Activated T-helper 1 cell treated with anti-CD3 and anti-CD28 coated beads, Interleukin-12 subunit alpha, Interleukin-12 subunit beta, Interleukin-2, Interleukin-4 antibody, amounts not matched to agents 30 ng/mL and 10 ng/mL and 1 ng/mL, durations not matched to agents 14 hours and 24 hours and 36 hours (primary cell): ENCODE measurements at regions not wholly inside any gene's neighbourhood (a gene's known extent, or its start where the extent isn't known, plus 50 kb on each side); places are given as distances from the start of the nearest gene placed in this dataset.

Experiments
- DNase-seq: peaks from one replicate; pipeline ENCODE4 v3.0.0; 2021; ENCODE audit warnings: low spot score
- H3K27ac Mint-ChIP-seq: one replicate; pipeline ENCODE4 v1.8.0; 2021; ENCODE audit warnings: mild to moderate bottlenecking, mixed read lengths
- H3K27me3 Mint-ChIP-seq: one replicate; pipeline ENCODE4 v1.8.0; 2022; ENCODE audit warnings: mild to moderate bottlenecking, moderate library complexity, mixed read lengths; ENCODE audit not compliant: insufficient read depth
- H3K36me3 Mint-ChIP-seq: one replicate; pipeline ENCODE4 v1.8.0; 2021; ENCODE audit warnings: low read depth, mixed read lengths
- H3K4me1 Mint-ChIP-seq: one replicate; pipeline ENCODE4 v1.8.0; 2021; ENCODE audit warnings: low read depth, mixed read lengths
- H3K4me3 Mint-ChIP-seq: one replicate; pipeline ENCODE4 v1.8.0; 2021; ENCODE audit warnings: mild to moderate bottlenecking, moderate library complexity, mixed read lengths
- H3K9me3 Mint-ChIP-seq: one replicate; pipeline ENCODE4 v1.8.0; 2021; ENCODE audit warnings: mixed read lengths
- intact Hi-C: fragments of 100-400 bp; cut with micrococcal nuclease; formaldehyde crosslinking; loops from one replicate; pipeline ENCODE4 v1.15.1; 2024

- no peaks in the 10 kb centered on the region for H3K27me3 Mint-ChIP-seq
- DNase-seq: no peak
- H3K27ac Mint-ChIP-seq: no peak overlapping the region
- H3K4me1 Mint-ChIP-seq: peaks cover 10% of the 10 kb centered on the region
- H3K9me3 Mint-ChIP-seq: no peaks in the 10 kb centered on the region
- intact Hi-C loops: no loop called here
- H3K36me3 Mint-ChIP-seq: no peaks in the 10 kb centered on the region
- H3K4me3 Mint-ChIP-seq: no peak overlapping the region
Observed at GRCh38 chr3:152695840-152696239, 139.1 kb upstream of the P2RY1 start.

GRCh38 chr3:152696962-152697361 is 138.0 kb upstream of the P2RY1 start:
- no peak overlapping the region for H3K27ac Mint-ChIP-seq
- intact Hi-C loops: no loop called here
- no peaks in the 10 kb centered on the region for H3K9me3 Mint-ChIP-seq
- DNase-seq: no peak
- no peak overlapping the region for H3K4me3 Mint-ChIP-seq
- peaks cover 10% of the 10 kb centered on the region for H3K4me1 Mint-ChIP-seq
- no peaks in the 10 kb centered on the region for H3K27me3 Mint-ChIP-seq
- no peaks in the 10 kb centered on the region for H3K36me3 Mint-ChIP-seq

GRCh38 chr3:152703245-152703890 is 131.6 kb upstream of the P2RY1 start:
- Mint-ChIP-seq H3K36me3 (no peaks in the 10 kb centered on the region), H3K27ac (no peak overlapping the region), H3K4me3 (no peak overlapping the region), H3K9me3 (no peaks in the 10 kb centered on the region), H3K4me1 (no peaks in the 10 kb centered on the region), H3K27me3 (peaks cover 3% of the 10 kb centered on the region)
- no peak for DNase-seq
- intact Hi-C loops: no loop called here

GRCh38 chr3:152706991-152707713 is 127.8 kb upstream of the P2RY1 start:
- no peaks in the 10 kb centered on the region for H3K4me1 Mint-ChIP-seq
- DNase-seq: no peak
- no peaks in the 10 kb centered on the region for H3K36me3 Mint-ChIP-seq
- no peak overlapping the region for H3K4me3 Mint-ChIP-seq
- no peak overlapping the region for H3K27ac Mint-ChIP-seq
- H3K9me3 Mint-ChIP-seq: no peaks in the 10 kb centered on the region
- intact Hi-C loops: no loop called here
- peaks cover 3% of the 10 kb centered on the region for H3K27me3 Mint-ChIP-seq

- intact Hi-C loops: no loop called here
- Mint-ChIP-seq H3K9me3 (no peaks in the 10 kb centered on the region), H3K36me3 (no peaks in the 10 kb centered on the region), H3K27ac (no peak overlapping the region), H3K27me3 (peaks cover 3% of the 10 kb centered on the region), H3K4me3 (no peak overlapping the region), H3K4me1 (no peaks in the 10 kb centered on the region)
- no peak for DNase-seq
Observed at GRCh38 chr3:152709659-152710058, 125.3 kb upstream of the P2RY1 start.

- Mint-ChIP-seq H3K36me3 (no peaks in the 10 kb centered on the region), H3K4me3 (no peak overlapping the region), H3K9me3 (no peaks in the 10 kb centered on the region), H3K27ac (no peak overlapping the region), H3K4me1 (no peaks in the 10 kb centered on the region), H3K27me3 (peaks cover 2% of the 10 kb centered on the region)
- intact Hi-C loops: no loop called here
- DNase-seq: no peak
Observed at GRCh38 chr3:152710549-152710948, 124.4 kb upstream of the P2RY1 start.

GRCh38 chr3:152713989-152714388 is 120.9 kb upstream of the P2RY1 start:
- H3K27ac Mint-ChIP-seq: no peak overlapping the region
- DNase-seq: no peak
- no peaks in the 10 kb centered on the region for H3K27me3 Mint-ChIP-seq
- no peaks in the 10 kb centered on the region for H3K9me3 Mint-ChIP-seq
- no peaks in the 10 kb centered on the region for H3K36me3 Mint-ChIP-seq
- intact Hi-C loops: no loop called here
- H3K4me1 Mint-ChIP-seq: no peaks in the 10 kb centered on the region
- no peak overlapping the region for H3K4me3 Mint-ChIP-seq

- Mint-ChIP-seq H3K27ac (no peak overlapping the region), H3K4me1 (no peaks in the 10 kb centered on the region), H3K4me3 (no peak overlapping the region), H3K9me3 (no peaks in the 10 kb centered on the region), H3K36me3 (no peaks in the 10 kb centered on the region), H3K27me3 (no peaks in the 10 kb centered on the region)
- no peak for DNase-seq
- intact Hi-C loops: no loop called here
Observed at GRCh38 chr3:152714507-152714906, 120.4 kb upstream of the P2RY1 start.

- Mint-ChIP-seq H3K27me3 (no peaks in the 10 kb centered on the region), H3K36me3 (no peaks in the 10 kb centered on the region), H3K27ac (no peak overlapping the region), H3K9me3 (no peaks in the 10 kb centered on the region), H3K4me1 (no peaks in the 10 kb centered on the region), H3K4me3 (no peak overlapping the region)
- intact Hi-C loops: no loop called here
- DNase-seq: no peak
Observed at GRCh38 chr3:152717252-152717651, 117.7 kb upstream of the P2RY1 start.

GRCh38 chr3:152718810-152719209 is 116.1 kb upstream of the P2RY1 start:
- Mint-ChIP-seq H3K36me3 (no peaks in the 10 kb centered on the region), H3K27me3 (no peaks in the 10 kb centered on the region), H3K4me1 (no peaks in the 10 kb centered on the region), H3K27ac (no peak overlapping the region), H3K4me3 (no peak overlapping the region), H3K9me3 (no peaks in the 10 kb centered on the region)
- no peak for DNase-seq
- intact Hi-C loops: no loop called here

- H3K9me3 Mint-ChIP-seq: no peaks in the 10 kb centered on the region
- H3K4me1 Mint-ChIP-seq: no peaks in the 10 kb centered on the region
- no peak overlapping the region for H3K4me3 Mint-ChIP-seq
- H3K36me3 Mint-ChIP-seq: no peaks in the 10 kb centered on the region
- H3K27ac Mint-ChIP-seq: no peak overlapping the region
- H3K27me3 Mint-ChIP-seq: no peaks in the 10 kb centered on the region
- DNase-seq: no peak
- intact Hi-C loops: no loop called here
Observed at GRCh38 chr3:152719264-152719663, 115.7 kb upstream of the P2RY1 start.

- no peaks in the 10 kb centered on the region for H3K9me3 Mint-ChIP-seq
- no peaks in the 10 kb centered on the region for H3K27me3 Mint-ChIP-seq
- no peak overlapping the region for H3K4me3 Mint-ChIP-seq
- intact Hi-C loops: no loop called here
- no peak overlapping the region for H3K27ac Mint-ChIP-seq
- DNase-seq: no peak
- no peaks in the 10 kb centered on the region for H3K36me3 Mint-ChIP-seq
- H3K4me1 Mint-ChIP-seq: no peaks in the 10 kb centered on the region
Observed at GRCh38 chr3:152720951-152721718, 113.8 kb upstream of the P2RY1 start.

- Mint-ChIP-seq H3K27me3 (peaks cover 4% of the 10 kb centered on the region), H3K27ac (no peak overlapping the region), H3K9me3 (no peaks in the 10 kb centered on the region), H3K4me1 (no peaks in the 10 kb centered on the region), H3K4me3 (no peak overlapping the region), H3K36me3 (no peaks in the 10 kb centered on the region)
- intact Hi-C loops: no loop called here
- DNase-seq: no peak
Observed at GRCh38 chr3:152724270-152724669, 110.7 kb upstream of the P2RY1 start.
